Muscle layer of colon (tissue), 2 donors: ENCODE measurements at regions not wholly inside any gene's neighbourhood (a gene's known extent, or its start where the extent isn't known, plus 50 kb on each side); places are given as distances from the start of the nearest gene placed in this dataset.

ENCODE experiments used
- H3K27ac ChIP-seq: one replicate; pipeline ENCODE4 v1.7.0; 2013; ENCODE audit warnings: low read depth, mild to moderate bottlenecking, low read length, moderate library complexity
- H3K27me3 ChIP-seq, 2 donors: one replicate each; pipeline ENCODE4 v1.7.0; 2013; ENCODE audit warnings: low read length in 2 of 2, mild to moderate bottlenecking in 2 of 2; ENCODE audit not compliant: insufficient read depth in 2 of 2, control insufficient read depth in 1 of 2
- H3K36me3 ChIP-seq: one replicate; pipeline ENCODE4 v1.7.0; 2013; ENCODE audit warnings: mild to moderate bottlenecking, low read length; ENCODE audit not compliant: insufficient read depth
- H3K4me1 ChIP-seq: one replicate; pipeline ENCODE4 v1.7.0; 2013; ENCODE audit warnings: mild to moderate bottlenecking, low read length; ENCODE audit not compliant: insufficient read depth
- H3K4me3 ChIP-seq, 2 donors: one replicate each; pipeline ENCODE4 v1.7.0; 2013; ENCODE audit warnings: low read length in 2 of 2, low read depth in 1 of 2, mild to moderate bottlenecking in 1 of 2, moderate library complexity in 1 of 2
- H3K9ac ChIP-seq: one replicate; pipeline ENCODE4 v1.7.0; 2013; ENCODE audit warnings: low read length
- H3K9me3 ChIP-seq: one replicate; pipeline ENCODE4 v1.7.0; 2013; ENCODE audit warnings: mild to moderate bottlenecking, low read length
- donor health status: abdominal sarcoma.
- donor health status: Adenocarcinoma of cecum.

DNA sequence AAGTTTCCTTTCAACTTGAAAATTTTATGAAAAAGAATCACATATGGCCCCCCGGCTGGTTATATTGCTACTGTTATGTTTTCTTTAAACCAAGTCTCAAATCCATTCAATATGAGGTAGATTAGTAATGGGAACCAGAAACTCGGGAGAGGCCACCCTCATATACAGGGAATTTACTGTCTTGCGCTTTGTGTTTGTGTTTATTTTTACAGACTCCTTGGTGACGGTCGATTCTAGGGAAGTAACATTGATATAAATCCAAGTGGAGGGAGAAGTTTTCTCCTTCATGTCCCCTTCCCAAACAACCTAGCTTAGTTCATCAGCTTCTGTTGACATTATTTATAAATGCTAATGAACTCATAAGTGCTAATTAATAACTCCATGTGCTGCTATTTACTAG, 163.5 kb upstream of the LMO4 start:
- Histone ChIP-seq H3K27me3 (no peaks in the 10 kb centered on the region), H3K27ac (no peak overlapping the region), H3K36me3 (no peaks in the 10 kb centered on the region), H3K9ac (no peak overlapping the region), H3K4me3 (no peak overlapping the region), H3K4me1 (peaks cover 15% of the 10 kb centered on the region), H3K9me3 (no peaks in the 10 kb centered on the region)

DNA sequence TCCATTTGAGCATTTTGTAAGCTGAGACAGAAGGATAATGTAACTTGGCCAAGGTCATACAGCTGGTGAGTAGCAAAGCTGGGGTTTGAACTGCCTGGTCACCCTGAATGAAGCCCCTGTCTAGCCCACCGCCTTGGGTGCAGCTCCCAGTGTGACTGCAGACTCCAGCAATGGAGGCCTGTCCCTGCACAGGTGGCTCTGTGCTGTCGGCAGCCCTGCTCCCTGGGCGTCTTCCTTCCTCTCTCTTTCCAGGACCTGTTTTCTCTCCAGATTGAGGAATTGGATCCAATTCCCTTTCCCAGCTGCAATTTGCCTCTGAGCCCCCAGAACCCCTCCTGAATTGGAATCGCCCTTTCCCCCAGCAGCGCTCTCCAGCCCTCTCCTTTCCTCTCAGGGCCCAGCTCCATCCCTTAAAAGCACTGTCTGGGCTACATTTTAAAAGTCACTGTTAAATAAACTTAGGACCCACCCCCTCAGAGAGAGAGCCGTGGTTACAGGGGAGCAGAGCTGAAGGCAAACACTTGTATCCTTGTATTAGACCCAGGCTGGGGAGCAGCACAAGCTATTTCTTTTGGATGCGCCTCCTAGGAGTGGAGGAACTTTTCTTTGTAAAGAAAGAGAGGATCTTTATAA, 161.4 kb upstream of the LMO4 start:
- Histone ChIP-seq H3K9me3 (no peaks in the 10 kb centered on the region), H3K27me3 (no peaks in the 10 kb centered on the region), H3K4me3 (no peak overlapping the region), H3K27ac (no peak overlapping the region), H3K9ac (no peak overlapping the region), H3K4me1 (peaks cover 15% of the 10 kb centered on the region), H3K36me3 (no peaks in the 10 kb centered on the region)

DNA sequence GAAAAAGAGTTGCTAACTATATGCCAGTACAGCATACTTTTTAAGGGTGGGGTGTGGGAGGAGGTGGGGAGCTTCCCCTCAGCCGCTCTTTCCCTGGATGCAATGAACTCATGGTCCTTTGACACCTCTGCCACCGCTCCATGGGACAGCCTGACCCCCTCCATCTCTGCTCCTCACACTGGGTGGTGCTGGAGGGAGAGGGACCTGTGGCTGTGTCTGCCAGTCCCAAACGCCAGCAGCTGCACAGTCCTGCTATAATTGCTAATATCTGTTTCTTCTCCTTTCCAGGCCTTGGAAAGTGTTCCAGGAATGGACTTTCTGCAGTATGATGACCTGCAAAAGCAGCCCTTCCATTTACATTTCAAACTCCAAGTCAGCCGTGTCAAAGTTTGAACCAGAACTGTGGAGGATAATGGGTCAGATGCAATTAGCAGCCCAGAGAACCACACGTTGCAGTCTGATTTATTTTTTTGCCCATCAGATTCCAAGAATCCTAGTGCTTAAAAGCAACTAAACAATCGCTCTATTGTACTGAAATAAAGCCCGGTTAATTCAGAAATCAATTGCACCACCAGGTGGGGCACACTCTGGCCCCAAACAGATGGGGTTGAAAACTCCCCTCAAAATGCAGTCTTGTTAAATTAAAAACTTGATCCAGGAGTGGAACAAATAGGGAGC, 160.7 kb upstream of the LMO4 start:
- H3K4me3 ChIP-seq: no peak overlapping the region
- H3K27me3 ChIP-seq: no peaks in the 10 kb centered on the region
- no peak overlapping the region for H3K9ac ChIP-seq
- H3K9me3 ChIP-seq: no peaks in the 10 kb centered on the region
- peaks cover 15% of the 10 kb centered on the region for H3K4me1 ChIP-seq
- H3K27ac ChIP-seq: no peak overlapping the region
- H3K36me3 ChIP-seq: no peaks in the 10 kb centered on the region

DNA sequence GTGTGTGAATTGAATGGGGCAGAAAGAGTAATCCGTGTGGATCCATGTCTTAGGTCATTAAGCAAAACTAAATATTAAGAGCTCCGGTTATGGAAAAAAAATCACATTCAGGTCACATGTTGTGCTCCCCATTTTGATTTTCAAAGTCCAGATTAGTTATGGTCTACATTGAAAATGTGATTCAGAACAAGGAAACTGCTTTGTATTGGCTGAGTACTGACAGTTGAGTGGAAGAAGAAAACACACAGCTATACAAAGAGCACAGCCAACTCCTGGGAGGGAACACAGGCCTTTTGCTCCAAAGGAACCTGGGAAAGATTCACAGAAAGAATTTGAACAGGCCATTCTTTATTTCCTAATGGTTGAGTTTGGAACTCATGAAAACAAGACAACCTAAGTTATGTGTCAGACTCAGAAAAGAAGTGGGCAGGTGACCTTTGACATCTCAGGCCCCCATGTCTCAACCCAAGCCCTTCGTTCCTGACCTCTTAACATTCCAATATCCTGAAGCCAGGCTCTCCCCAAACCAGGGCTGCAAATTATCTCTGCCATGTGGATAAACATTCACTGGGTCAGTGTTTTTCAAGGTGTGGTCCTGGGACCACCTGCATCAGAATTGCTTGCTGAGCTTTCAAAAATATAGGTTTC, 159.3 kb upstream of the LMO4 start:
- H3K9ac ChIP-seq: no peak overlapping the region
- no peak overlapping the region for H3K27ac ChIP-seq
- H3K36me3 ChIP-seq: no peaks in the 10 kb centered on the region

DNA sequence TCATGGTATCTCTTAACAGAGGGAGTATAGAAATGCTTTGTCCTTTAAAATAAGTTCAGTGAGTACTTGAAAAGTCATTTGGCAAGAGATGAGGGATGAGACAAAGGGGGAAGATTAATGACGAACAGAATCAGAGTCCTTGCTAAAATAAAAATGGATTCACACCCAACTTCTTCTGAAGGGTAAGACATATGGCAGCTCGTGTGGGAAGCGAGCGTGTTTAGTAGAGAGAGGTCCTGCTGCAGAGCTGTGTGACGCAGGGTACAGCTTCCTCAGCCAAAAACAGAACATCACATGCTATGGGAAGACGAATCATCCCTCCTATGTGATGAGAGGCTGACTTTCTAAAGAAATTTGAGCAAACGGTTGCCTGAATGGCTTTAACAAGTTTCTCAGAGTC, 158.5 kb upstream of the LMO4 start:
- Histone ChIP-seq H3K27me3 (no peaks in the 10 kb centered on the region), H3K36me3 (no peaks in the 10 kb centered on the region), H3K9ac (no peak overlapping the region), H3K9me3 (no peaks in the 10 kb centered on the region), H3K4me1 (peaks cover 14% of the 10 kb centered on the region), H3K4me3 (no peak overlapping the region), H3K27ac (no peak overlapping the region)

More for the DNA sequence above, 159.3 kb upstream of the LMO4 start:
- no peaks in the 10 kb centered on the region for H3K27me3 ChIP-seq
- H3K4me3 ChIP-seq: no peak overlapping the region
- no peaks in the 10 kb centered on the region for H3K9me3 ChIP-seq
- peaks cover 15% of the 10 kb centered on the region for H3K4me1 ChIP-seq

DNA sequence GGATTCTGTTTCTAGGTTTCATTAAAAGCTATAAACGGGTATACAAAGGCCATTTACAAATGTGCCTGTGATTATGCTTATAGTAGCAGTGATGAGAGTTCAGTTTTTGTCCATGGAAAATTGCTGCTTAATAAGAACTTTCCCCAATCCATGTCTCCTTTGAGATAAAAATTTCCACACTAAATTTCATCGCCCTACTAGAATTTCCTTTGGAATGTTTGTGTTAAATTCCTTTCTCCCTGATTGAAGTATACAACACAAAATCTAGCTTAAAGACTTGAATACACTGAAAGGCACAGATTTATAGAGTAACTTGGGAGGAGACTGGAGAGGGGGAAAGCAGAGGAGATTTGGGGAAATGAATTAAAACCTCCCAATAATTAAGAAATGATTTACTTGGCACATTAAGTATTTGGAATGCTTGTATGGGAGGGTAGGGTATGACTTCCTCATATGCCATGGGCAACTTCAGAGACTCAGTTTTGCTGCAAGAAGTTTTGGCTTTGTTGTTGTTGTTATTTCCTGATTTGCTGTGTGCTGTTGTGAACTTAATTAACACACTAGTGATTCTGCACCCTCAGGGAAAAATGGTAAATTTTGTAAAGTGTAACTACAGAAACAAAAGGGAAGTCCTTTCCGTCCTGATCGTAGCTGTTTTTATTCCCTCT, 157.6 kb upstream of the LMO4 start:
- Histone ChIP-seq H3K36me3 (no peaks in the 10 kb centered on the region), H3K9ac (no peak overlapping the region), H3K27me3 (no peaks in the 10 kb centered on the region), H3K4me1 (peaks cover 7% of the 10 kb centered on the region), H3K9me3 (no peaks in the 10 kb centered on the region), H3K27ac (no peak overlapping the region), H3K4me3 (no peak overlapping the region)

DNA sequence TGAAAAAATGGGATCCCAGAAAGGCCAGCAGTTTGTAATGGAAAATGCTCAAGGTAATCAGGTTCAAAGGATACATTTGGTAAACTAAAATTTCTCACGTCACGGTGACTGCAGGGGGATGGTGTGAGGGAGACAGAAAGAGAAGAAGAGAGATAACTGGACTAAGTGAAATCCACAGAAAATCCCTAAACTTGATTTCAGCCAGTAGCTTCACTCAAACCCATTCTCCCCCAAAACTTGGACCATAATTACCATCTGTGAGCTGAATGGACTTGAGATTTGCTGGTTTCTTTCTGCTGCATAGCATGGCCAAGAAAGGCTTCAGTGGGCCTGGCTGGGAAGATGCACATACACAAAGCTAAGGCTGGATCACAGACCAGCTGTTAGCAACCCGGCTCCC, 155.4 kb upstream of the LMO4 start:
- Histone ChIP-seq H3K4me1 (no peaks in the 10 kb centered on the region), H3K4me3 (no peak overlapping the region), H3K9me3 (no peaks in the 10 kb centered on the region), H3K36me3 (no peaks in the 10 kb centered on the region), H3K27me3 (no peaks in the 10 kb centered on the region), H3K27ac (no peak overlapping the region), H3K9ac (no peak overlapping the region)

DNA sequence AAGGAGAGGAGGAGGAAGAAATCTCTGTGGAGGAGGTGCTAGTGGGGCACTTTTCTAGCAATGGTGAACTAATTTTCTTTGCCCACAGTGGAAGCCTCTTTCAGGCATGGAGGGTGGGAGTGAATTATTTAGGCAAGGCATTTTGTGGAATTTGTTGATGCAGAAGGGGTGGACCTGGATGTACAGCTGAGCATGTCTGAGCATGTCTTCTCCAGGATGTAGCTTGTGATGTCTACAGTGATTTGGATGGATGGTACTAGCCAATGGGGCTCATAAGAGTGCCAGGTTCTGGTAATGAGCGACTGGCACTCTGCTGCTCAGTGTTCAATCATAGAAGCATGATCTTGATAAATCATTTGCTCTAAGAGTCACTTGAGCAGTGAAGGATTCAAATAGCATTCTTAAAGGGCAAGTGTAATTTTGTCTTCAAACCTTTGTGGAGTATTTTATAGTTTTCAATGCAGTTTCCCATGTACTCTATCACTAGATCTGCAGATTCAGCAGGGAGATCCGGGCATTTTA, 153.9 kb upstream of the LMO4 start:
- no peaks in the 10 kb centered on the region for H3K27me3 ChIP-seq
- no peaks in the 10 kb centered on the region for H3K36me3 ChIP-seq
- no peaks in the 10 kb centered on the region for H3K4me1 ChIP-seq
- H3K27ac ChIP-seq: no peak overlapping the region
- no peaks in the 10 kb centered on the region for H3K9me3 ChIP-seq
- no peak overlapping the region for H3K9ac ChIP-seq
- no peak overlapping the region for H3K4me3 ChIP-seq

DNA sequence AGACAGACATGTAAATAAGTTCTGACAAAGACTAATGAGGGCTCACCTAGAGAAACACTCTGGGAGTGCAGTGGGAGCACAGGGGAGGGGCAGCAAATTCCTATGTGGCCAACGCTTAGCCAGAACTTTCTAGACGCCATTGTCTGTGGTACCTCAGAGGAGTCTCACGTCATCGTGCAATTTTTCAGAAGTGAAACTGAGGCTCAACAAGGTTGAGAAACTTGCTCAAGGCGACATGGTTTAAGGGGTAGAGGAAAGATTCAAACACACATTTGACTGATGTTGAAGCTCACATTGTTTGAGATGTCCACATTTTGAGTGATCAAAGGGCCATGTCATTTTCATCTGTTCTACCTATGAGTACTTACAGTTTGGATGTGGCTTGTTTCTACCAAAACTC, 152.6 kb upstream of the LMO4 start:
- Histone ChIP-seq H3K27ac (no peak overlapping the region), H3K4me1 (no peaks in the 10 kb centered on the region), H3K36me3 (no peaks in the 10 kb centered on the region), H3K9me3 (no peaks in the 10 kb centered on the region), H3K4me3 (no peak overlapping the region), H3K27me3 (no peaks in the 10 kb centered on the region), H3K9ac (no peak overlapping the region)

DNA sequence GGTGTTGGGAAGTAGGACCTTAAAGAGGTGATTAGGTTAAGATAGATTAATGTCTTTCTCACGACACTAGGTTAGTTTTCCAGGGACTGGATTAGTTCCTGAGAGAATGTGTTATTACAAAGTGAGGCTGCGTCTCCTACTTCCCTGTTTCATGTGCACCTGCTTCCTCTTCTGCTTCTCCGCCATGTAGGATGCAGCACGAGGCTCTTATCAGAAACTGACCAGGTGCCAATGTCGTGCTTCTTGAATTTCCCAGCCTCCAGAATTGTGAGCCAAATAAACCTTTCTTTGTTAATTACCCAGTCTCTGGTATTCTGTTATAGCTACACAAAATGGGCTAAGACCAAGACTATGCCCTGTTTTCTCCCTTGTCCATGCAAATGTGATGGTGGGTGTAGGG, 152.2 kb upstream of the LMO4 start:
- Histone ChIP-seq H3K4me1 (no peaks in the 10 kb centered on the region), H3K9me3 (no peaks in the 10 kb centered on the region), H3K27me3 (no peaks in the 10 kb centered on the region), H3K27ac (no peak overlapping the region), H3K36me3 (no peaks in the 10 kb centered on the region), H3K4me3 (no peak overlapping the region), H3K9ac (no peak overlapping the region)

DNA sequence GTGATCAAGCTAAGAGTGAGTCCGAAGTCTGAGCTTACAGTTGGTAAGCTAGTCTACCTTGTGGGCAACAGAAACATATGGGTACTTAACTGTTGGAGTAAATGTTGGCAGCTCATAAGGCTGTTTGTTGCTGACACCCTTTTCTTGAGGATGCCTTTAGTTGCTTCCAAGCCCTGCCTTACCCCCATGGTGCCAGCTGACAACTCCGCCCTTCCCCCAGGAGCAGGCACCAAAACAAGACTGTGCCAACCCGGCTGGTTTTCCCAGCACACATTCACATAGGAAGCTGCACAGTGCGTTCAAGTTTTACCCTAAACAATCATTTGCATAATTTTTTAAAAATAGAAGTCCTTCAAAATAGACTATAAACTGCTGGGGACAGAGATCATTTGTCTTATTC, 150.2 kb upstream of the LMO4 start:
- Histone ChIP-seq H3K9ac (no peak overlapping the region), H3K36me3 (no peaks in the 10 kb centered on the region), H3K27me3 (no peaks in the 10 kb centered on the region), H3K4me3 (no peak overlapping the region), H3K27ac (no peak overlapping the region), H3K9me3 (no peaks in the 10 kb centered on the region), H3K4me1 (no peaks in the 10 kb centered on the region)
